Esophagus (tissue), 2 donors: ENCODE measurements at regions not wholly inside any gene's neighbourhood (a gene's known extent, or its start where the extent isn't known, plus 50 kb on each side); places are given as distances from the start of the nearest gene placed in this dataset.
A peak's percentile ranks its signal among the peaks of the same experiment; 100 is the strongest.

Source experiments
- H3K27ac ChIP-seq, 2 donors: one replicate each; pipeline ENCODE4 v1.5.1; 2013; ENCODE audit warnings: low read depth in 2 of 2, mild to moderate bottlenecking in 2 of 2, inconsistent platforms in 1 of 2, low read length in 1 of 2, moderate library complexity in 1 of 2
- H3K27me3 ChIP-seq, 2 donors: one replicate each; pipeline ENCODE4 v1.6.1; 2013; ENCODE audit warnings: low read length in 2 of 2, control low read depth in 1 of 2, mild to moderate bottlenecking in 1 of 2; ENCODE audit not compliant: insufficient read depth in 2 of 2, control insufficient read depth in 1 of 2
- H3K36me3 ChIP-seq, 2 donors: one replicate each; pipeline ENCODE4 v1.6.1; 2013; ENCODE audit warnings: low read length in 1 of 2; ENCODE audit not compliant: control insufficient read depth in 2 of 2, insufficient read depth in 2 of 2
- H3K4me1 ChIP-seq, 2 donors: one replicate each; pipeline ENCODE4 v1.6.1; 2013; ENCODE audit warnings: low read length in 1 of 2; ENCODE audit not compliant: control insufficient read depth in 2 of 2, insufficient read depth in 2 of 2
- H3K4me3 ChIP-seq, 2 donors: one replicate each; pipeline ENCODE4 v1.5.1; 2013; ENCODE audit warnings: low read length in 2 of 2, mild to moderate bottlenecking in 2 of 2, low read depth in 1 of 2, moderate library complexity in 1 of 2
- H3K9me3 ChIP-seq, 2 donors: one replicate each; pipeline ENCODE4 v1.6.1; 2013; ENCODE audit warnings: mild to moderate bottlenecking in 2 of 2, low read depth in 1 of 2, low read length in 1 of 2, moderate library complexity in 1 of 2; ENCODE audit not compliant: control insufficient read depth in 2 of 2, insufficient read depth in 1 of 2
- WGBS, 2 donors: extraction: QIAGEN DNeasy Blood & Tissue Kit; methylation state at CpG; one replicate each; pipeline ENCODE4 v1.1.7; 2013; 5-methylcytosine and 5-hydroxymethylcytosine counted together
- donor health status: healthy with polysubstance abuse.
- donor health status: Bipolar disorder and iron deficiency.

- H3K27ac ChIP-seq: no peak overlapping the region
- 90 to 91% methylated on average over 12 of the region's 12 CpGs for WGBS, 2 donors
- H3K9me3 ChIP-seq: peaks cover 0 to 2% of the 10 kb centered on the region in 2 donors
- no peak overlapping the region for H3K4me3 ChIP-seq
- no peaks in the 10 kb centered on the region for H3K36me3 ChIP-seq
- no peaks in the 10 kb centered on the region for H3K27me3 ChIP-seq
- peaks cover 2 to 3% of the 10 kb centered on the region in 2 donors for H3K4me1 ChIP-seq
Observed at GRCh38 chr2:230657462-230657861, 55.2 kb upstream of the CAB39 start.

DNA sequence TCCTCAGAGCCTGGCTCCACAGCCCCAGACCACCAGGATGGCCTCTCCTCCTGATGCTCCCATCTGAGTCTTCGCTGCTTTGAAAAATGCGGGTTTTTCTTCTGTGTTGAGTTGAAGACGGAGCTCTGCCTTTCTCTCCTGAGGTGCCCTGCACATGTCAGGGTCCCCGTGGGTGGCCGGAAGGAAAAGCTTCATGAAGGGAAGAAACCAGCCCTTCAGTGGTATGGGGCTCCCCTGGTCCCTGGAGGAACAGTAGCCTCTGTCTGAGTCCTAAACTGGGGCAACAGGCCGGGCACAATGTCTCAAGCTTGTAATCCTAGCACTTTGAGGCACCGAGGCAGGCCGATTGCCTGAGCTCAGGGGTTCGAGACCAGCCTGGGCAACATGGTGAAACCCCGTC is 54.7 kb upstream of the CAB39 start:
- Histone ChIP-seq H3K9me3 (peaks cover 0 to 2% of the 10 kb centered on the region in 2 donors), H3K4me1 (peaks cover 2 to 3% of the 10 kb centered on the region in 2 donors), H3K27me3 (no peaks in the 10 kb centered on the region), H3K27ac (no peak overlapping the region), H3K4me3 (no peak overlapping the region), H3K36me3 (no peaks in the 10 kb centered on the region)
- 89 to 90% methylated on average over 10 of the region's 10 CpGs for WGBS, 2 donors

- 77 to 86% methylated on average over 1 of the region's 1 CpG for WGBS, 2 donors
- Histone ChIP-seq H3K27ac (no peak overlapping the region), H3K9me3 (peaks cover 0 to 2% of the 10 kb centered on the region in 2 donors)
Observed at GRCh38 chr2:230658577-230658876, 54.1 kb upstream of the CAB39 start.

DNA sequence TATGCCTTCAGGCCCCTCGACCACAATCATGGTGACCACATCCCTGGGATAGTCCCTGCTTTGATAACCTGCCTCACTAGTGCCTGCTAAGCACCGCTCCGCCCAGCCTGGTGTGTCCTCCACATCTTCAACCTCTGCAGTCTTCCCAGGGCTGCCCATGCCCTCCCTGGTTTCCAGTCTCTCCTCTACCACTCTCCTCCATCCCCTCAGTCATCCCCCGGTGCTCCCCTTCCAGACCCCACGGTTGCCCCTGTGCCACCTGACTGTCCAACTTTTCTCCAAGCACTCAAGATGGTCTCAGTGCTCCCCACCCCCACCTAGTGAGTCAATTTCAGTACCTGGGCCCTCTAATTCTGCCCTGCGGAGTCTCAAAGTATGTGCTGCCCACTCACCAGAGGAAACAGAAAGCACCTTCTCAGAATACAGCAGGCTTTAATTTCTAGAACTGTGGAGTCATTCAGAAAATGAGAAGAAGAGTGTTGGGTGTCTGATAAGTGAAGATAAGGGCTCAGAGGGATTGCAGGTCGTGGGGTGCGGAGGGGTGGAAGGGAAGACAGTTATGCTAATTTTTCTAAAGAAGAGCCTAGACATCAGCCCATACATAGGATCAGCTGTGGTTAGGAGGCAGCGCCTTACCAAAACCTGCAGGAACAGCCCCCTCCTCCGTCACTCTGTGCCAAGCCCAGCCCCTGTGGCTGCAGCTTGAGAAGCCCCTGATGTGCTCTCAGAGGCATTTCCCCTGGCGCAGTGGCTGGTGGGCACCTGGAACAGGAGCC is 53.6 kb upstream of the CAB39 start:
- peaks cover 0 to 2% of the 10 kb centered on the region in 2 donors for H3K9me3 ChIP-seq

More at GRCh38 chr2:230658577-230658876, 54.1 kb upstream of the CAB39 start:
- no peak overlapping the region for H3K4me3 ChIP-seq
- no peaks in the 10 kb centered on the region for H3K36me3 ChIP-seq
- no peaks in the 10 kb centered on the region for H3K27me3 ChIP-seq
- peaks cover 2 to 3% of the 10 kb centered on the region in 2 donors for H3K4me1 ChIP-seq

GRCh38 chr2:230660294-230661060 is 52.2 kb upstream of the CAB39 start:
- Histone ChIP-seq H3K36me3 (no peaks in the 10 kb centered on the region), H3K27ac (peak overlapping the region in 1 of 2 donors; percentile 38), H3K4me1 (peaks cover 2 to 3% of the 10 kb centered on the region in 2 donors), H3K9me3 (peaks cover 0 to 2% of the 10 kb centered on the region in 2 donors), H3K27me3 (no peaks in the 10 kb centered on the region), H3K4me3 (no peak overlapping the region)
- WGBS, 2 donors: 63 to 64% methylated on average over 15 of the region's 15 CpGs

More for the DNA sequence above, 53.6 kb upstream of the CAB39 start:
- no peaks in the 10 kb centered on the region for H3K27me3 ChIP-seq
- peaks cover 2 to 3% of the 10 kb centered on the region in 2 donors for H3K4me1 ChIP-seq
- H3K36me3 ChIP-seq: no peaks in the 10 kb centered on the region
- 77 to 80% methylated on average over 11 of the region's 11 CpGs for WGBS, 2 donors
- H3K4me3 ChIP-seq: no peak overlapping the region
- H3K27ac ChIP-seq: no peak overlapping the region

- Histone ChIP-seq H3K27me3 (no peaks in the 10 kb centered on the region), H3K4me3 (no peak overlapping the region), H3K36me3 (no peaks in the 10 kb centered on the region), H3K27ac (peak overlapping the region; percentile 7 to 14), H3K4me1 (peaks cover 2 to 3% of the 10 kb centered on the region in 2 donors), H3K9me3 (peaks cover 0 to 2% of the 10 kb centered on the region in 2 donors)
- WGBS, 2 donors: 70 to 79% methylated on average over 8 of the region's 8 CpGs
Observed at GRCh38 chr2:230661072-230661957, 51.3 kb upstream of the CAB39 start.
